HepG2 (cell line): ENCODE measurements at regions not wholly inside any gene's neighbourhood (a gene's known extent, or its start where the extent isn't known, plus 50 kb on each side); places are given as distances from the start of the nearest gene placed in this dataset.

ENCODE experiments used
- ATAC-seq: fragments of 200-7000 bp; cut with Tn5 transposase; 3 replicates; pipeline ENCODE4 v1.9.1; 2020; ENCODE audit warnings: mild to moderate bottlenecking, moderate library complexity
- BruUV-seq: library from RNA; stranded (reverse); fragments of 400-500 nt; replicated peaks from 2 replicates; lab custom pipeline; 2021; lab: Mats Ljungman, UMichigan
- CTCF ChIA-PET: fragments of 300-600 bp; formaldehyde crosslinking; extraction: SDS; loops from one replicate; lab custom pipeline; 2021; ENCODE audit warnings: low total read pairs, inconsistent platforms, low intra/inter-chr PET ratio; lab: Yijun Ruan, JAX
- POLR2A ChIA-PET: fragments of 350-600 bp; sonication (Branson Sonifier 250); formaldehyde crosslinking; loops from one replicate; lab custom pipeline; 2020; ENCODE audit warnings: antibody characterized with exemption, inconsistent platforms; lab: Yijun Ruan, JAX
- DNase-seq: peaks from one replicate; pipeline ENCODE4 v3.0.0-alpha.2; 2015; ENCODE audit warnings: low spot score
- FAIRE-seq: peaks from 3 replicates; lab custom pipeline; 2011; peaks lifted over from hg19 to GRCh38; lab: Jason Lieb, UNC
- H2AFZ ChIP-seq: one replicate; pipeline ENCODE4 v1.6.1; 2011; ENCODE audit warnings: low read length, inconsistent platforms
- H3K27ac ChIP-seq: fragments of 300-600 bp; 3 replicates; pipeline ENCODE4 v1.8.0; 2011; ENCODE audit warnings: mixed run types, mild to moderate bottlenecking, mixed read lengths, low read length, inconsistent platforms; ENCODE audit not compliant: insufficient read depth; ENCODE audit errors: extremely low read length
- H3K27me3 ChIP-seq, 2 experiments: fragments of 200-600 bp in 1 of 2; 2 replicates in 1 of 2; 3 replicates in 1 of 2; pipeline versions ENCODE4 v1.6.0 to v1.8.0; 2011; ENCODE audit warnings: low read length in 2 of 2, mild to moderate bottlenecking in 2 of 2, moderate library complexity in 2 of 2, inconsistent platforms in 1 of 2; ENCODE audit not compliant: insufficient read depth in 2 of 2, control insufficient read depth in 1 of 2
- H3K36me3 ChIP-seq, 2 experiments: fragments of 200-600 bp in 1 of 2; replicated peaks in 1 of 2; 2 replicates in 1 of 2; 3 replicates in 1 of 2; pipeline versions ENCODE4 v1.5.1 to v1.8.0; 2011; ENCODE audit warnings: low read length in 2 of 2, inconsistent platforms in 1 of 2; ENCODE audit not compliant: insufficient read depth in 2 of 2, control insufficient read depth in 1 of 2
- H3K4me1 ChIP-seq: 2 replicates; pipeline ENCODE4 v1.5.1; 2012; ENCODE audit warnings: low read length, inconsistent platforms; ENCODE audit not compliant: insufficient read depth
- H3K4me2 ChIP-seq: 2 replicates; pipeline ENCODE4 v1.6.0; 2011; ENCODE audit warnings: low read depth, low read length, inconsistent platforms
- H3K4me3 ChIP-seq, 3 experiments: fragments of 200-600 bp in 1 of 3; sonication (generic), shearing (Covaris generic) in 1 of 3; replicated peaks in 1 of 3; 2 replicates each; pipeline ENCODE4 v1.5.1; 2011 to 2016; ENCODE audit warnings: low read length in 3 of 3, inconsistent platforms in 2 of 3, low read depth in 2 of 3, mild to moderate bottlenecking in 2 of 3, control low read depth in 1 of 3, mixed read lengths in 1 of 3; ENCODE audit not compliant: insufficient read depth in 1 of 3
- H3K79me2 ChIP-seq: one replicate; pipeline ENCODE4 v1.6.1; 2011; ENCODE audit warnings: low read length, inconsistent platforms; ENCODE audit not compliant: insufficient read depth
- H3K9ac ChIP-seq: 2 replicates; pipeline ENCODE4 v1.6.0; 2011; ENCODE audit warnings: mild to moderate bottlenecking, low read depth, low read length, inconsistent platforms; ENCODE audit not compliant: insufficient read depth
- H3K9me3 ChIP-seq: 2 replicates; pipeline ENCODE4 v1.5.1; 2012; ENCODE audit warnings: mild to moderate bottlenecking, low read length
- H4K20me1 ChIP-seq: 2 replicates; pipeline ENCODE4 v1.6.0; 2011; ENCODE audit warnings: inconsistent platforms, mild to moderate bottlenecking, low read length, moderate library complexity; ENCODE audit not compliant: insufficient read depth
- ESRRA ChIP-seq: sonication (generic); formaldehyde crosslinking; IDR thresholded peaks from 2 replicates; pipeline ENCODE4 v1.5.1; 2020; ENCODE audit warnings: mild to moderate bottlenecking, low read depth, missing genetic modification reagents
- NR2F1 ChIP-seq, 2 experiments: fragments of 450-650 bp in 1 of 2; formaldehyde crosslinking in 1 of 2; IDR thresholded peaks; 2 replicates each; pipeline versions ENCODE4 v1.5.0 to v1.6.1; 2016 to 2020; ENCODE audit warnings: mild to moderate bottlenecking in 1 of 2, missing compliant biosample characterization in 1 of 2, missing genetic modification reagents in 1 of 2, moderate library complexity in 1 of 2
- SP5 ChIP-seq: IDR thresholded peaks from 2 replicates; pipeline ENCODE4 v1.6.1; 2016; ENCODE audit warnings: low read depth, borderline replicate concordance
- ZNF10 ChIP-seq: sonication (generic); formaldehyde crosslinking; IDR thresholded peaks from 2 replicates; pipeline ENCODE4 v1.4.0; 2020; ENCODE audit warnings: mild to moderate bottlenecking, low read depth, missing genetic modification reagents, borderline replicate concordance
- ZNF337 ChIP-seq: sonication (generic); formaldehyde crosslinking; IDR thresholded peaks from 2 replicates; pipeline ENCODE4 v1.5.1; 2020; ENCODE audit warnings: missing genetic modification reagents, low read depth, mild to moderate bottlenecking, borderline replicate concordance
- ZNF350 ChIP-seq: sonication (generic); formaldehyde crosslinking; IDR thresholded peaks from 2 replicates; pipeline ENCODE4 v1.4.0; 2020; ENCODE audit warnings: mild to moderate bottlenecking, low read depth, missing genetic modification reagents, borderline replicate concordance
- ZNF672 ChIP-seq: sonication (generic); formaldehyde crosslinking; IDR thresholded peaks from 2 replicates; pipeline ENCODE4 v1.8.1; 2022; ENCODE audit warnings: missing genetic modification reagents
- WGBS: methylation state at CpG from one replicate; pipeline ENCODE4 v1.1.6; 2017; ENCODE audit warnings: low lambda C conversion rate; 5-methylcytosine and 5-hydroxymethylcytosine counted together
- in situ Hi-C: cut with HindIII; loops from 2 replicates; pipeline ENCODE4 v1.10.0; 2017; ENCODE audit warnings: low pct_unique_long_range_greater_than_20kb; ENCODE audit not compliant: extremely low pct_ligation_motif_present
- intact Hi-C: fragments of 100-400 bp; cut with micrococcal nuclease; formaldehyde crosslinking; loops from one replicate; pipeline ENCODE4 v1.10.0; 2022; ENCODE audit not compliant: unreplicated experiment
- TF ChIP-seq, protein P1 (sequence below): sonication (generic); formaldehyde crosslinking; IDR thresholded peaks from 2 replicates; pipeline ENCODE4 v1.5.0; 2020; ENCODE audit warnings: mild to moderate bottlenecking, missing genetic modification reagents, borderline replicate concordance
- TF ChIP-seq, protein P2 (sequence below), 2 experiments: sonication (generic) in 1 of 2; formaldehyde crosslinking in 1 of 2; IDR thresholded peaks; 2 replicates each; pipeline versions ENCODE4 v1.6.1 to v1.9.0; 2014 to 2022; ENCODE audit warnings: antibody characterized with exemption in 1 of 2, borderline replicate concordance in 1 of 2, inconsistent platforms in 1 of 2, low read depth in 1 of 2, missing genetic modification reagents in 1 of 2

DNA sequence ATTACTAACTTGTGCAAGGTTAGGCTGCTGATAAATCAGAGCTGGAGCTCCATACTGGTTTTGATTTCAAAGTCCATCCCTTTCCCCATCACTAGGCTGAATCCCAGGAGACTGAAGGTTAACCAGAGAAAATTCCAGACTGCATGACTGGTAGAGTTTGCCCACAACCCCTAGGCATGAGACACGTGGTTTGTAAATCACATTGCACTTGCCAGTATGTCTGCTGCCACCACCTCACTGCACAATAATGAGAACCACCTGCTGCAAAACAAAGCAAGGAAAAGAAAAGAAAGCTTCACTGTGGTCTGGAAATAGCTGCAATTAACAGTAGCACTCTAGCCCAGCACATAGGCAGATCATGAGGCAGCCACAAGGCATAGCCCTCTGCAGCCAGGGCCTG is 67.6 kb upstream of the NTM start:
- no peaks in the 10 kb centered on the region for H3K9me3 ChIP-seq
- H3K79me2 ChIP-seq, result no peaks in the 10 kb centered on the region
- FAIRE-seq (no peak), DNase-seq (no peak), ATAC-seq (no peak)
- H2AFZ ChIP-seq, result no peak overlapping the region
- no TSS peak for BruUV-seq
- H3K27me3 ChIP-seq, result peaks cover 0 to 26% of the 10 kb centered on the region in 2 experiments; a peak in 3 of 5 replicates
- no peaks in the 10 kb centered on the region for H4K20me1 ChIP-seq
- no peak overlapping the region for H3K4me2 ChIP-seq
- no peak overlapping the region for H3K27ac ChIP-seq
- ChIA-PET CTCF (no interaction called here), POLR2A (no interaction called here)
- intact Hi-C loops (no loop called here), in situ Hi-C loops (no loop called here)
- H3K9ac ChIP-seq, result no peak overlapping the region
- no peak overlapping the region for H3K4me3 ChIP-seq
- no peaks in the 10 kb centered on the region for H3K36me3 ChIP-seq
- 0% methylated on average over 1 of the region's 1 CpG for WGBS
- no peaks in the 10 kb centered on the region for H3K4me1 ChIP-seq
- TF ChIP-seq, protein P1, sequence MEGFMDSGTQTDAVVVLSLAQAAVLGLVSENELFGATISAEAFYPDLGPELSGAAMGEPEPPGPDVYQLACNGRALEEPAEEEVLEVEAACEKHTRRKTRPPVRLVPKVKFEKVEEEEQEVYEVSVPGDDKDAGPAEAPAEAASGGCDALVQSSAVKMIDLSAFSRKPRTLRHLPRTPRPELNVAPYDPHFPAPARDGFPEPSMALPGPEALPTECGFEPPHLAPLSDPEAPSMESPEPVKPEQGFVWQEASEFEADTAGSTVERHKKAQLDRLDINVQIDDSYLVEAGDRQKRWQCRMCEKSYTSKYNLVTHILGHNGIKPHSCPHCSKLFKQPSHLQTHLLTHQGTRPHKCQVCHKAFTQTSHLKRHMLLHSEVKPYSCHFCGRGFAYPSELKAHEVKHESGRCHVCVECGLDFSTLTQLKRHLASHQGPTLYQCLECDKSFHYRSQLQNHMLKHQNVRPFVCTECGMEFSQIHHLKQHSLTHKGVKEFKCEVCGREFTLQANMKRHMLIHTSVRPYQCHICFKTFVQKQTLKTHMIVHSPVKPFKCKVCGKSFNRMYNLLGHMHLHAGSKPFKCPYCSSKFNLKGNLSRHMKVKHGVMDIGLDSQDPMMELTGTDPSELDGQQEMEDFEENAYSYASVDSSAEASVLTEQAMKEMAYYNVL (CRISPR knock-in tag), result no peak
- no peak for TF ChIP-seq ESRRA (CRISPR knock-in tag)
- no peak for TF ChIP-seq ZNF10 (CRISPR knock-in tag)
- TF ChIP-seq ZNF350 (CRISPR knock-in tag), result no peak
- TF ChIP-seq ZNF672 (CRISPR knock-in tag), result no peak
- TF ChIP-seq ZNF337, result no peak
- no peak for TF ChIP-seq SP5 (CRISPR knock-in tag)
- no peak for TF ChIP-seq NR2F1 (CRISPR knock-in tag; IDR thresholded peaks at IDR 0.05)
- TF ChIP-seq, protein P2, sequence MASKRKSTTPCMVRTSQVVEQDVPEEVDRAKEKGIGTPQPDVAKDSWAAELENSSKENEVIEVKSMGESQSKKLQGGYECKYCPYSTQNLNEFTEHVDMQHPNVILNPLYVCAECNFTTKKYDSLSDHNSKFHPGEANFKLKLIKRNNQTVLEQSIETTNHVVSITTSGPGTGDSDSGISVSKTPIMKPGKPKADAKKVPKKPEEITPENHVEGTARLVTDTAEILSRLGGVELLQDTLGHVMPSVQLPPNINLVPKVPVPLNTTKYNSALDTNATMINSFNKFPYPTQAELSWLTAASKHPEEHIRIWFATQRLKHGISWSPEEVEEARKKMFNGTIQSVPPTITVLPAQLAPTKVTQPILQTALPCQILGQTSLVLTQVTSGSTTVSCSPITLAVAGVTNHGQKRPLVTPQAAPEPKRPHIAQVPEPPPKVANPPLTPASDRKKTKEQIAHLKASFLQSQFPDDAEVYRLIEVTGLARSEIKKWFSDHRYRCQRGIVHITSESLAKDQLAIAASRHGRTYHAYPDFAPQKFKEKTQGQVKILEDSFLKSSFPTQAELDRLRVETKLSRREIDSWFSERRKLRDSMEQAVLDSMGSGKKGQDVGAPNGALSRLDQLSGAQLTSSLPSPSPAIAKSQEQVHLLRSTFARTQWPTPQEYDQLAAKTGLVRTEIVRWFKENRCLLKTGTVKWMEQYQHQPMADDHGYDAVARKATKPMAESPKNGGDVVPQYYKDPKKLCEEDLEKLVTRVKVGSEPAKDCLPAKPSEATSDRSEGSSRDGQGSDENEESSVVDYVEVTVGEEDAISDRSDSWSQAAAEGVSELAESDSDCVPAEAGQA (IDR thresholded peaks at IDR 0.05; ENCODE audit: low read depth), result no peak
- TF ChIP-seq, protein P2 (CRISPR knock-in tag; IDR thresholded peaks at IDR 0.05; ENCODE audit: borderline replicate concordance), result no peak
